ENCODE measurements at regions not wholly inside any gene's neighbourhood (a gene's known extent, or its start where the extent isn't known, plus 50 kb on each side); places are given as distances from the start of the nearest gene placed in this dataset.

DNA sequence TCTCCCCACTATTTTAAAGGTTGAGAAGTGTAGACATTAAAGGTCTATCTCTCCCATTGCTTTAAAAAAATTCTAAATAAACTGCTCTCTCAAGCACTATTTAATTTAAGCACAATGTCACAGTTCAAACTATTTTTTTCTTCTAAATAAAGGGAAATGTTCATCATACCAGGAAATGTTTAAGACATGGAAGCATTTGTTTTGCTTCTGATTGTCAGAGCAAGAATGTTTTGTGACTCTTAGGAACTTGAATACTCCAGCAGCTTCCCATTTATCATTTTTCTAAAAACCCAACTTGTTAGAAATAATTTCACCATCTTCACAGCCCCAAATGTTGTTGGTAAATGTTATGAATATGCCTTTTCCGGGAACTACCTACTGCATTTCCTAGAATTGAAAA is 121.8 kb upstream of the NTF3 start:
- H3K27me3 ChIP-seq (ENCODE audit: control insufficient read depth in 1 of 2, insufficient read depth in 2 of 2, low read length in 2 of 2), result no peaks in the 10 kb centered on the region
- no peak for DNase-seq
- Mint-ChIP-seq H3K27me3 (no peaks in the 10 kb centered on the region), H3K4me1 (ENCODE audit: low read depth) (no peaks in the 10 kb centered on the region), H3K4me3 (no peak overlapping the region), H3K36me3 (ENCODE audit: low read depth) (no peaks in the 10 kb centered on the region), H3K9me3 (peaks cover 2% of the 10 kb centered on the region), H3K27ac (no peak overlapping the region)
- intact Hi-C loops (cut with DNase I, micrococcal nuclease), result no loop called here
- no peaks in the 10 kb centered on the region for H3K4me1 ChIP-seq (ENCODE audit: insufficient read depth, low read length)
- TF ChIP-seq, protein P1, sequence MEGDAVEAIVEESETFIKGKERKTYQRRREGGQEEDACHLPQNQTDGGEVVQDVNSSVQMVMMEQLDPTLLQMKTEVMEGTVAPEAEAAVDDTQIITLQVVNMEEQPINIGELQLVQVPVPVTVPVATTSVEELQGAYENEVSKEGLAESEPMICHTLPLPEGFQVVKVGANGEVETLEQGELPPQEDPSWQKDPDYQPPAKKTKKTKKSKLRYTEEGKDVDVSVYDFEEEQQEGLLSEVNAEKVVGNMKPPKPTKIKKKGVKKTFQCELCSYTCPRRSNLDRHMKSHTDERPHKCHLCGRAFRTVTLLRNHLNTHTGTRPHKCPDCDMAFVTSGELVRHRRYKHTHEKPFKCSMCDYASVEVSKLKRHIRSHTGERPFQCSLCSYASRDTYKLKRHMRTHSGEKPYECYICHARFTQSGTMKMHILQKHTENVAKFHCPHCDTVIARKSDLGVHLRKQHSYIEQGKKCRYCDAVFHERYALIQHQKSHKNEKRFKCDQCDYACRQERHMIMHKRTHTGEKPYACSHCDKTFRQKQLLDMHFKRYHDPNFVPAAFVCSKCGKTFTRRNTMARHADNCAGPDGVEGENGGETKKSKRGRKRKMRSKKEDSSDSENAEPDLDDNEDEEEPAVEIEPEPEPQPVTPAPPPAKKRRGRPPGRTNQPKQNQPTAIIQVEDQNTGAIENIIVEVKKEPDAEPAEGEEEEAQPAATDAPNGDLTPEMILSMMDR (IDR thresholded peaks at IDR 0.05), result no peak
- ChIA-PET CTCF (no interaction called here), POLR2A (no interaction called here)
- no peak overlapping the region for H3K27ac ChIP-seq (ENCODE audit: low read depth in 1 of 2, low read length in 2 of 2)
- no peaks in the 10 kb centered on the region for H3K36me3 ChIP-seq (ENCODE audit: insufficient read depth, low read length)
- peaks cover 4 to 6% of the 10 kb centered on the region in 2 experiments for H3K9me3 ChIP-seq (ENCODE audit: control insufficient read depth in 1 of 2, insufficient read depth in 1 of 2, low read length in 2 of 2)
- H3K4me3 ChIP-seq (ENCODE audit: low read length), result no peak overlapping the region
- no peak for ATAC-seq (ENCODE audit: poor library complexity)

DNA sequence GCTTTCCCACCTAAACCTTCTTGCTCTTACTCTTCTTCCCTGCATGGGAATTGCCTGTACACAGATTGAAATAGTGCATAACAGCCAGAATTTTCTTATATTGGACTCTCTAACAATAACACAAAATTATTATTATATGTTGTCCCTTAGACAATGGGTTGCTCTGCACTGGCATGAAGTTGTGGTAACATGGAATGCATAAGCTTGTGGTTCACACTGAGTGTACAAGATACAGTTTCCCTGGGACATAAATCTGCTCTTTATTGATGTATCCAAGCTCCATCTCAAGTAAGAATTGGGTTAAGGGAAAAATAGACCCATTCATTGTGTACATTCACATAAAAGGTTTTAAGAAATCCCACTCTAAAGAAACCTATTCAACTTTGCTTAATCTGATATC is 114.4 kb upstream of the NTF3 start:
- no peak overlapping the region for H3K4me3 Mint-ChIP-seq
- ATAC-seq (ENCODE audit: poor library complexity) (no peak), DNase-seq (no peak)
- peaks cover 5% of the 10 kb centered on the region for H3K9me3 Mint-ChIP-seq
- Histone ChIP-seq H3K9me3 (ENCODE audit: control insufficient read depth in 1 of 2, insufficient read depth in 1 of 2, low read length in 2 of 2) (peaks cover 3 to 4% of the 10 kb centered on the region in 2 experiments), H3K27me3 (ENCODE audit: control insufficient read depth in 1 of 2, insufficient read depth in 2 of 2, low read length in 2 of 2) (no peaks in the 10 kb centered on the region), H3K4me1 (ENCODE audit: insufficient read depth, low read length) (no peaks in the 10 kb centered on the region), H3K36me3 (ENCODE audit: insufficient read depth, low read length) (no peaks in the 10 kb centered on the region), H3K27ac (ENCODE audit: low read depth in 1 of 2, low read length in 2 of 2) (no peak overlapping the region), H3K4me3 (ENCODE audit: low read length) (no peak overlapping the region)
- intact Hi-C loops (cut with DNase I, micrococcal nuclease), result no loop called here
- H3K27me3 Mint-ChIP-seq, result peaks cover 16% of the 10 kb centered on the region
- CTCF ChIA-PET, result no interaction called here
- H3K36me3 Mint-ChIP-seq (ENCODE audit: low read depth), result no peaks in the 10 kb centered on the region
- H3K27ac Mint-ChIP-seq, result no peak overlapping the region
- TF ChIP-seq, protein P1 (IDR thresholded peaks at IDR 0.05), result no peak
- H3K4me1 Mint-ChIP-seq (ENCODE audit: low read depth), result no peaks in the 10 kb centered on the region
- POLR2A ChIA-PET, result no interaction called here

DNA sequence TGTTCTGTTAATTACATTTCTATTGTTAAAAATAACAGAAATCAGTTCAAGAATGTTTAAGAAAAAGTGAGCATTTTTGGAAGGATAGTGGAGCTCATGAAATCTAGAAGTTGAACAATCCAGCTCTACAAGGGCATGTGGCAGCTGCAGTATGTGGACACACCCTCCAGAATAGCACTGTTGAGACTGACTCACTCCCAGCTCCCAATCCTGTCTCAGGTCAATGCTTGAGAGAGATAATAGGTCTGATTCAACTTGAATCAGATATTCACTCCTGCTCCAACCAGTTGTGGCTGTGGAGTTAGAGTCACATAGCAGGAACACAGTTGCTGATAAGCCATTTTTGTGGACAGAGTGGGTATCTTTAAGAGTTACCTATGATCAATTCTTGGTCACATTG is 113.0 kb upstream of the NTF3 start:
- intact Hi-C loops (cut with DNase I, micrococcal nuclease), result no loop called here
- CTCF ChIA-PET, result no interaction called here
- Mint-ChIP-seq H3K4me3 (no peak overlapping the region), H3K9me3 (peaks cover 5% of the 10 kb centered on the region), H3K4me1 (ENCODE audit: low read depth) (no peaks in the 10 kb centered on the region), H3K36me3 (ENCODE audit: low read depth) (no peaks in the 10 kb centered on the region), H3K27me3 (peaks cover 16% of the 10 kb centered on the region), H3K27ac (no peak overlapping the region)
- H3K27me3 ChIP-seq (ENCODE audit: control insufficient read depth in 1 of 2, insufficient read depth in 2 of 2, low read length in 2 of 2), result no peaks in the 10 kb centered on the region
- no peak overlapping the region for H3K27ac ChIP-seq (ENCODE audit: low read depth in 1 of 2, low read length in 2 of 2)
- H3K4me1 ChIP-seq (ENCODE audit: insufficient read depth, low read length), result no peaks in the 10 kb centered on the region
- peaks cover 0 to 4% of the 10 kb centered on the region in 2 experiments for H3K9me3 ChIP-seq (ENCODE audit: control insufficient read depth in 1 of 2, insufficient read depth in 1 of 2, low read length in 2 of 2)
- DNase-seq (no peak), ATAC-seq (ENCODE audit: poor library complexity) (no peak)
- TF ChIP-seq, protein P1 (IDR thresholded peaks at IDR 0.05), result no peak
- POLR2A ChIA-PET, result no interaction called here
- no peak overlapping the region for H3K4me3 ChIP-seq (ENCODE audit: low read length)
- no peaks in the 10 kb centered on the region for H3K36me3 ChIP-seq (ENCODE audit: insufficient read depth, low read length)

Measured in CD4-positive, alpha-beta T cell (primary cell).